ENCODE measurements at regions not wholly inside any gene's neighbourhood (a gene's known extent, or its start where the extent isn't known, plus 50 kb on each side); places are given as distances from the start of the nearest gene placed in this dataset.

- TF ChIP-seq CTCF (IDR thresholded peaks at IDR 0.05; ENCODE audit: insufficient read depth, low read length): no peak
- no peak for TF ChIP-seq REST (IDR thresholded peaks at IDR 0.05; ENCODE audit: insufficient replicate concordance, low read depth)
Observed at GRCh38 chr2:78832481-78832880, 193.0 kb upstream of the REG3G start.
